ENCODE measurements at regions not wholly inside any gene's neighbourhood (a gene's known extent, or its start where the extent isn't known, plus 50 kb on each side); places are given as distances from the start of the nearest gene placed in this dataset.

GRCh38 chr13:40398065-40398464, 268.4 kb downstream of the FOXO1 start:
- H3K4me3 ChIP-seq: no peak overlapping the region
- no peaks in the 10 kb centered on the region for H3K27me3 ChIP-seq
- intact Hi-C loops (cut with DNase I; ENCODE audit: low total_unique reads): no loop called here
- H3K9me3 ChIP-seq: no peaks in the 10 kb centered on the region
- peaks cover 5% of the 10 kb centered on the region for H3K4me1 ChIP-seq
- WGBS, 2 donors: 96 to 97% methylated on average over 2 of the region's 2 CpGs
- no peak overlapping the region for H3K27ac ChIP-seq
- no peaks in the 10 kb centered on the region for H3K36me3 ChIP-seq (ENCODE audit: low read depth, missing control alignments)
- DNase-seq: no peak
- TF ChIP-seq POLR2A (IDR thresholded peaks at IDR 0.05) (no peak), CTCF (IDR thresholded peaks at IDR 0.05) (no peak)

GRCh38 chr13:40399756-40400155, 266.7 kb downstream of the FOXO1 start:
- WGBS, 2 donors: 92 to 94% methylated on average over 3 of the region's 3 CpGs
- intact Hi-C loops (cut with DNase I; ENCODE audit: low total_unique reads): no loop called here
- no peak for TF ChIP-seq CTCF (IDR thresholded peaks at IDR 0.05)
- TF ChIP-seq POLR2A (IDR thresholded peaks at IDR 0.05): no peak

GRCh38 chr13:40401911-40402776, 264.3 kb downstream of the FOXO1 start:
- intact Hi-C loops (cut with DNase I; ENCODE audit: low total_unique reads): no loop called here
- WGBS, 2 donors: 25% methylated on average over 13 of the region's 13 CpGs
- H3K9me3 ChIP-seq: no peaks in the 10 kb centered on the region

More at GRCh38 chr13:40399756-40400155, 266.7 kb downstream of the FOXO1 start:
- H3K4me3 ChIP-seq: no peak overlapping the region
- DNase-seq: no peak
- no peak overlapping the region for H3K27ac ChIP-seq
- no peaks in the 10 kb centered on the region for H3K27me3 ChIP-seq
- H3K4me1 ChIP-seq: peaks cover 8% of the 10 kb centered on the region
- H3K36me3 ChIP-seq (ENCODE audit: low read depth, missing control alignments): no peaks in the 10 kb centered on the region
- no peaks in the 10 kb centered on the region for H3K9me3 ChIP-seq

GRCh38 chr13:40402931-40403431, 263.5 kb downstream of the FOXO1 start:
- WGBS, 2 donors: 23 to 37% methylated on average over 7 to 9 of the region's 9 CpGs
- no peak for TF ChIP-seq POLR2A (IDR thresholded peaks at IDR 0.05)
- TF ChIP-seq CTCF (IDR thresholded peaks at IDR 0.05): no peak

More at GRCh38 chr13:40401911-40402776, 264.3 kb downstream of the FOXO1 start:
- H3K4me1 ChIP-seq: peaks cover 8% of the 10 kb centered on the region
- H3K27me3 ChIP-seq: no peaks in the 10 kb centered on the region
- DNase-seq: peak; percentile 93
- TF ChIP-seq POLR2A (IDR thresholded peaks at IDR 0.05) (no peak), CTCF (IDR thresholded peaks at IDR 0.05) (no peak)
- H3K36me3 ChIP-seq (ENCODE audit: low read depth, missing control alignments): no peaks in the 10 kb centered on the region
- no peak overlapping the region for H3K4me3 ChIP-seq
- no peak overlapping the region for H3K27ac ChIP-seq

More at GRCh38 chr13:40402931-40403431, 263.5 kb downstream of the FOXO1 start:
- Histone ChIP-seq H3K27me3 (no peaks in the 10 kb centered on the region), H3K9me3 (no peaks in the 10 kb centered on the region), H3K4me1 (peaks cover 8% of the 10 kb centered on the region), H3K36me3 (ENCODE audit: low read depth, missing control alignments) (no peaks in the 10 kb centered on the region), H3K4me3 (no peak overlapping the region), H3K27ac (no peak overlapping the region)
- intact Hi-C loops (cut with DNase I; ENCODE audit: low total_unique reads): no loop called here
- no peak for DNase-seq
